ENCODE measurements at regions not wholly inside any gene's neighbourhood (a gene's known extent, or its start where the extent isn't known, plus 50 kb on each side); places are given as distances from the start of the nearest gene placed in this dataset.

DNA sequence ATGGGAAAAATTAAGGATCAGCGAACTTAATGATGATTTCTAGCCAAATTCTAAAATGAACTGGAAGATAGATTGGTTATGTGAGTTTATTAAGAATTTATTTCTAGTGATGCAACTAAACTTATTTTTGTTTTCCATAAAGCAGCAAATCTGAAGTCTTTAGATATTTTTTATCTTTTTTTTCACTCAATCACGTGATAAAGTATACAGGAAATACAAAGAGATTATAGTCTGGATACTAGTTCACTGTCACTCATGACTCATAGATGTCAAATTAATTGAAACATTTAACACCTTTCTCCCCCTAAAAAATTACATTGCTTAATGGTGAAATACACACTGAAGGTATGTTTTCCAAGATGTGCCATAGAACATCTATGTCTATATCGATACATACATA lies 416.9 kb downstream of the TUSC7 start:
- Mint-ChIP-seq H3K4me1 (no peaks in the 10 kb centered on the region), H3K27me3 (ENCODE audit: low read depth in 3 of 3) (no peaks in the 10 kb centered on the region), H3K27ac (no peak overlapping the region), H3K4me3 (no peak overlapping the region), H3K9me3 (peaks cover 3 to 25% (median 4%) of the 10 kb centered on the region in 6 donors), H3K36me3 (no peaks in the 10 kb centered on the region)
- no peak for DNase-seq

DNA sequence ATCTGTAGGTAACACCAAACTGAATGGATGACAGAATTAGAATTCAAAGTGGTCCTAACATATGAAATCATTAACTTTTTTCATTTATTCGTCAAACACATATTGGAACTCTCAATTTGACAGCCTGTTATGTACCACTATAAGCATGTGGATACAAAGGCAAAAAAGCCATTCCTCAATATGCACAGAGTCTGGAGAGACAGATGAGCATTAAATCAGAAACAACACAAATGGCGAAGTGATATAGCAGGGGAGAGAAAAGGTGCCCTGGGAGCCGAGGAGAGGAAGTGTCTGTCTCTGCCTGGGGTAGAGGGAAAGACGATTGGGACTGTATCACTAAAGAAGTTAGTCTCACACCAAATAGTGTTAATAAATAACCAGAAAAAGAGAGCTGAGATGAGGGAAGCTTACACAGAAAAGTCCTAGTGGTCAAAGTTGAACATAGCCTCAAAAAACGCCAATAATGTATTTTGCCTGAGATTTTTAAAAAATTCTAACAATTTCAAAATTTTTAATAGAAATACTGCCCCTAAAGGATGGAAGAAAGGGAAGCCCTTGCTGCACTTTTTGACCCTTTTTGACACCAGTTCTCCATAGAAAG lies 417.5 kb downstream of the TUSC7 start:
- no peak for DNase-seq

GRCh38 chr3:117128133-117128532 lies 418.6 kb downstream of the TUSC7 start:
- peaks cover 3 to 28% (median 8%) of the 10 kb centered on the region in 6 donors for H3K9me3 Mint-ChIP-seq
- DNase-seq = no peak
- no peaks in the 10 kb centered on the region for H3K36me3 Mint-ChIP-seq
- no peak overlapping the region for H3K27ac Mint-ChIP-seq
- no peaks in the 10 kb centered on the region for H3K27me3 Mint-ChIP-seq (ENCODE audit: low read depth in 3 of 3)
- no peak overlapping the region for H3K4me3 Mint-ChIP-seq
- H3K4me1 Mint-ChIP-seq = no peaks in the 10 kb centered on the region

More for the DNA sequence above, 417.5 kb downstream of the TUSC7 start:
- Mint-ChIP-seq H3K27ac (no peak overlapping the region), H3K4me3 (no peak overlapping the region), H3K9me3 (peaks cover 3 to 25% (median 6%) of the 10 kb centered on the region in 6 donors), H3K4me1 (no peaks in the 10 kb centered on the region), H3K27me3 (ENCODE audit: low read depth in 3 of 3) (no peaks in the 10 kb centered on the region), H3K36me3 (no peaks in the 10 kb centered on the region)

DNA sequence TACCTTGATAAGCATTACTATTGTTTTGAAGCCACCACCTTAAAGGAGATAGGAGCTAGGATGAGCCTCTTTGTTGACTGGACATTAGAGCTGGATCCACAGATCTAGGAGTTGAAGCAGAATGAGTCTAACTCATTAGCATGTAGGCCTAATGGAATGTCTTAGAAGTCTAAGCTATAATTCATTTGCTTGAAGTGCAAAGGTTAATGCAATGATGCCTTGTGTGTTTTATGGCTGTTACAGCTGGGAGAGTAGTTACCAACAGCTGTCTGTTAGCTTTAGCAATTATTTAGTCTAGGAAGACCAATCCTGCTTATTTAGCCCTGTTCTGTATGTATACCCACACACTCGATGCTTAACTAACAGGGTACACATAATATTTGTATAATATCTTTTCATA lies 419.3 kb downstream of the TUSC7 start:
- H3K27me3 Mint-ChIP-seq (ENCODE audit: low read depth in 3 of 3) = no peaks in the 10 kb centered on the region
- H3K4me1 Mint-ChIP-seq = no peaks in the 10 kb centered on the region
- H3K36me3 Mint-ChIP-seq = no peaks in the 10 kb centered on the region
- no peak overlapping the region for H3K27ac Mint-ChIP-seq
- DNase-seq = no peak
- H3K4me3 Mint-ChIP-seq = no peak overlapping the region
- peaks cover 3 to 33% (median 8%) of the 10 kb centered on the region in 6 donors for H3K9me3 Mint-ChIP-seq

GRCh38 chr3:117129516-117129915 lies 419.9 kb downstream of the TUSC7 start:
- no peak for DNase-seq
- Mint-ChIP-seq H3K4me3 (no peak overlapping the region), H3K4me1 (no peaks in the 10 kb centered on the region), H3K27me3 (ENCODE audit: low read depth in 3 of 3) (no peaks in the 10 kb centered on the region), H3K36me3 (no peaks in the 10 kb centered on the region), H3K9me3 (peaks cover 2 to 38% (median 6%) of the 10 kb centered on the region in 6 donors), H3K27ac (no peak overlapping the region)

- Mint-ChIP-seq H3K36me3 (no peaks in the 10 kb centered on the region), H3K27me3 (ENCODE audit: low read depth in 3 of 3) (no peaks in the 10 kb centered on the region), H3K27ac (no peak overlapping the region), H3K4me3 (no peak overlapping the region), H3K4me1 (no peaks in the 10 kb centered on the region), H3K9me3 (peaks cover 2 to 38% (median 6%) of the 10 kb centered on the region in 6 donors)
- DNase-seq = no peak
These were observed 420.6 kb downstream of the TUSC7 start for GRCh38 chr3:117130222-117130621.

DNA sequence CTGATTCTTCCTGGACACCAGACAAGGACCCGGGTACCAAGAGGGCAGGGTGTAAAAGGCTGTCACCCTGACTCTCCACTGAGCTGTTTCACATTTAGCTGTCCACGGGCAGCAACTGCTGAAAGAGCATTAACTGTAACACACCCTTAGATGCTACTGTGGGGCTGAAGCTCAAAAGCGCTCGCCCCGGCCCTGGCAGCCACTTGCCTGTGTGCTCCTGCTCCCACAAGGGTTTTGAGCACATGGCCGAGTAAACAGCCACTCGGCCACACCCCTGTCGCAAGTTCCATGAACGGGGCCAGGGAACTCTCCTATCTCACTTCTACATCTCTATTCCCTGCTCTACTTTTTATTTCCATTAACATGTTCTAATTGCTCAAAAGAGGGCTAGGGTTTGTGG lies 421.7 kb downstream of the TUSC7 start:
- no peaks in the 10 kb centered on the region for H3K4me1 Mint-ChIP-seq
- no peak for DNase-seq
- H3K27ac Mint-ChIP-seq = no peak overlapping the region
- peaks cover 2 to 36% (median 4%) of the 10 kb centered on the region in 6 donors for H3K9me3 Mint-ChIP-seq
- no peaks in the 10 kb centered on the region for H3K27me3 Mint-ChIP-seq (ENCODE audit: low read depth in 3 of 3)
- H3K36me3 Mint-ChIP-seq = no peaks in the 10 kb centered on the region
- no peak overlapping the region for H3K4me3 Mint-ChIP-seq

DNA sequence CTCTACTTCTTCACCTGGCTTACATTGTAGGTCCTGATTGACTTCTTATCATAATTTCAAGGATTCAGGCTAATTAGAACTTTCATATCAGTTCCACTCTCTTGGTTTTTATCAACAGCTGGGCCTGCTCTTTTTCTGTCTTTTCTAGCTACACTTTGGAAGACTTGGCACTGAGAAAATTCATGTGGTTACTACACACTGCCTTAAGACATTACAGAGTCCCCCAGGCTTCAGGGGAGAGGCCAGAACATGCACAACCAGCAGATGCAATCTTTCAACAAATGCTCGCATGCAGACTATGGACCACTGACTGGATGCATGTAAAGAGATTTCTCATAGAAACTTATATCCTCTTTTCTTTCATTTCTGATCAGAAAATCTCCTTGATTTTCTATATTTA lies 423.5 kb downstream of the TUSC7 start:
- H3K36me3 Mint-ChIP-seq = no peaks in the 10 kb centered on the region
- H3K27ac Mint-ChIP-seq = no peak overlapping the region
- peaks cover 0 to 22% (median 2%) of the 10 kb centered on the region in 6 donors for H3K9me3 Mint-ChIP-seq
- no peaks in the 10 kb centered on the region for H3K27me3 Mint-ChIP-seq (ENCODE audit: low read depth in 3 of 3)
- no peaks in the 10 kb centered on the region for H3K4me1 Mint-ChIP-seq
- no peak overlapping the region for H3K4me3 Mint-ChIP-seq
- no peak for DNase-seq

GRCh38 chr3:117135207-117135606 lies 425.6 kb downstream of the TUSC7 start:
- Mint-ChIP-seq H3K4me1 (no peaks in the 10 kb centered on the region), H3K27ac (no peak overlapping the region), H3K27me3 (ENCODE audit: low read depth in 3 of 3) (no peaks in the 10 kb centered on the region), H3K36me3 (no peaks in the 10 kb centered on the region), H3K4me3 (no peak overlapping the region), H3K9me3 (peaks cover 2 to 22% (median 3%) of the 10 kb centered on the region in 6 donors)
- no peak for DNase-seq

- H3K27ac Mint-ChIP-seq = no peak overlapping the region
- no peak for DNase-seq
- no peaks in the 10 kb centered on the region for H3K27me3 Mint-ChIP-seq (ENCODE audit: low read depth in 3 of 3)
These were observed 426.4 kb downstream of the TUSC7 start for GRCh38 chr3:117136003-117136402.

GRCh38 chr3:117137065-117137464 lies 427.5 kb downstream of the TUSC7 start:
- H3K27ac Mint-ChIP-seq = no peak overlapping the region
- H3K27me3 Mint-ChIP-seq (ENCODE audit: low read depth in 3 of 3) = no peaks in the 10 kb centered on the region
- peaks cover 0 to 20% (median 3%) of the 10 kb centered on the region in 6 donors for H3K9me3 Mint-ChIP-seq
- DNase-seq = no peak
- no peaks in the 10 kb centered on the region for H3K4me1 Mint-ChIP-seq
- no peaks in the 10 kb centered on the region for H3K36me3 Mint-ChIP-seq
- no peak overlapping the region for H3K4me3 Mint-ChIP-seq

More at GRCh38 chr3:117136003-117136402, 426.4 kb downstream of the TUSC7 start:
- Mint-ChIP-seq H3K4me3 (no peak overlapping the region), H3K9me3 (peaks cover 0 to 22% (median 3%) of the 10 kb centered on the region in 6 donors), H3K4me1 (no peaks in the 10 kb centered on the region), H3K36me3 (no peaks in the 10 kb centered on the region)

DNA sequence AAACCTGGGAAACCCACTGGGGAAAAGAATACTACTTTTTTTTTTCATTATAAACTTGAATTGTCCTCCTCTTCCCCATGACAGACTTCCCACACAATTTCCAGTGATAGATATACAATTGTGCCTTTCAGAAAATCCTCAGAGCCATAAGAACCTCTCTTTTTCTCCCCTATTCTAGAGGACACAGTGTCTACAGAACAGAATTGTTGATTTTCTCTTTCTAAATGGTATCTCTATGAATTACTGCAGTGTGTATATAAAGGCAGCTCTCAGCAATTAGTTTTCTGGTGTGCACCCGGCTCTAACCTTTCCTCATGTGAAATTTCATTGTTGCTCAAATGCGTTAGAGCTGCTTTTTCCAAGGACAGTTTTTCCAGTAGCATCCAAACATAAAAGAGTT lies 430.1 kb downstream of the TUSC7 start:
- Mint-ChIP-seq H3K9me3 (peaks cover 0 to 16% (median 6%) of the 10 kb centered on the region in 6 donors), H3K27me3 (ENCODE audit: low read depth in 3 of 3) (no peaks in the 10 kb centered on the region), H3K4me3 (no peak overlapping the region), H3K27ac (no peak overlapping the region), H3K36me3 (no peaks in the 10 kb centered on the region), H3K4me1 (no peaks in the 10 kb centered on the region)
- no peak for DNase-seq

DNA sequence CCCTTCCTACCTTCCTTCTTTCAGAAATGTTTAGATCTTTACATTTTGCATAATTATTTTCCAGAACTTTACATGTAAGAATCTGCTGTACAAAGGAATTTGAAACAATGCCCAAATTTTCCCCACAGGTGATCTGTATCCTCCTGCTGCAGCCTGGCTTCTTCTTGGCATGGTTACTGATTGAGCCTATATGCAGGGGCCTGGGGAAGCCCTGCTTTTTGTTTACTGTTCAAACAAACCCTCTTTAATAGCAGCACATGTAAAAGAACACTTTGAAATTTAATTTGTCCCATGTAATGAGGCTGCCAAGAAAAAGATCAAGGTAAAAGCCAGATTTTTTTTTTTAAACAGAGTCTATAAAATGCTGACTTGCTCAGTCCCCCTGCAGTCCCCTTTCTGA lies 432.2 kb downstream of the TUSC7 start:
- H3K4me1 Mint-ChIP-seq = no peaks in the 10 kb centered on the region
- peaks cover 5 to 18% (median 6%) of the 10 kb centered on the region in 6 donors for H3K9me3 Mint-ChIP-seq
- H3K4me3 Mint-ChIP-seq = no peak overlapping the region
- no peak overlapping the region for H3K27ac Mint-ChIP-seq
- DNase-seq = no peak
- H3K36me3 Mint-ChIP-seq = no peaks in the 10 kb centered on the region
- no peaks in the 10 kb centered on the region for H3K27me3 Mint-ChIP-seq (ENCODE audit: low read depth in 3 of 3)

- Mint-ChIP-seq H3K36me3 (no peaks in the 10 kb centered on the region), H3K4me3 (no peak overlapping the region), H3K27me3 (ENCODE audit: low read depth in 3 of 3) (no peaks in the 10 kb centered on the region), H3K4me1 (no peaks in the 10 kb centered on the region), H3K9me3 (peaks cover 3 to 18% (median 6%) of the 10 kb centered on the region in 6 donors), H3K27ac (no peak overlapping the region)
- DNase-seq = no peak
These were observed 435.3 kb downstream of the TUSC7 start for GRCh38 chr3:117144853-117145252.

- no peaks in the 10 kb centered on the region for H3K27me3 Mint-ChIP-seq (ENCODE audit: low read depth in 3 of 3)
These were observed 436.1 kb downstream of the TUSC7 start for GRCh38 chr3:117145677-117146076.

More at GRCh38 chr3:117145677-117146076, 436.1 kb downstream of the TUSC7 start:
- Mint-ChIP-seq H3K36me3 (no peaks in the 10 kb centered on the region), H3K27ac (no peak overlapping the region), H3K4me1 (no peaks in the 10 kb centered on the region), H3K9me3 (peaks cover 3 to 18% (median 6%) of the 10 kb centered on the region in 6 donors), H3K4me3 (no peak overlapping the region)
- DNase-seq = no peak
